NOMO-1 treated with dmso at 0.1 percent for 144 hours (cell line): ENCODE measurements at regions not wholly inside any gene's neighbourhood (a gene's known extent, or its start where the extent isn't known, plus 50 kb on each side); places are given as distances from the start of the nearest gene placed in this dataset.
"Not testable (repeated sequence)": the region's sequence is repeated elsewhere in the genome, so short reads cannot be mapped to it uniquely, and the experiment has no call there.

Experiments used
- DNase-seq: peaks from one replicate; lab custom pipeline; 2025; ENCODE audit not compliant: unreplicated experiment; lab: John Stamatoyannopoulos, UW

GRCh38 chr1:120240181-120240580, 63.9 kb upstream of the SEC22B start:
- DNase-seq, result not testable (repeated sequence)

GRCh38 chr1:120239351-120239750, 63.0 kb upstream of the SEC22B start:
- DNase-seq, result not testable (repeated sequence)

- not testable (repeated sequence) for DNase-seq
Observed at GRCh38 chr1:120238867-120239266, 62.5 kb upstream of the SEC22B start.

DNA sequence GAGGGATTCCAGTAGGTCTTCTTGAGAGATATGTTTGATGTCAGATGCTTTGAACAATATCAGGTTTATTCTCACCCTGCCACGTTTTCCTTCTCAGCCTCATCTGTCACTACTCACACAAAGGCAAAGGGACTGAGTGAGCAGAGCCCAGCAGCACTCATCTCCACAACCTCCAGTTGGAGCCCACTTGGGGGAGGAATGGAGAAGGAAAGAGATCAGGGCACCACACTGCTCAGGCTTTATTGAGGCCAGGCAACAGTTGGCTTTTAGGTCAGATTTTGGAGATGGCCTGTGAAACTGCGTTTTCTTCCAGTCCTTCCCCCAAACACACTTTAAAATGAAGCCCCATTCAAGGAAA, 57.3 kb upstream of the SEC22B start:
- DNase-seq, result not testable (repeated sequence)

DNA sequence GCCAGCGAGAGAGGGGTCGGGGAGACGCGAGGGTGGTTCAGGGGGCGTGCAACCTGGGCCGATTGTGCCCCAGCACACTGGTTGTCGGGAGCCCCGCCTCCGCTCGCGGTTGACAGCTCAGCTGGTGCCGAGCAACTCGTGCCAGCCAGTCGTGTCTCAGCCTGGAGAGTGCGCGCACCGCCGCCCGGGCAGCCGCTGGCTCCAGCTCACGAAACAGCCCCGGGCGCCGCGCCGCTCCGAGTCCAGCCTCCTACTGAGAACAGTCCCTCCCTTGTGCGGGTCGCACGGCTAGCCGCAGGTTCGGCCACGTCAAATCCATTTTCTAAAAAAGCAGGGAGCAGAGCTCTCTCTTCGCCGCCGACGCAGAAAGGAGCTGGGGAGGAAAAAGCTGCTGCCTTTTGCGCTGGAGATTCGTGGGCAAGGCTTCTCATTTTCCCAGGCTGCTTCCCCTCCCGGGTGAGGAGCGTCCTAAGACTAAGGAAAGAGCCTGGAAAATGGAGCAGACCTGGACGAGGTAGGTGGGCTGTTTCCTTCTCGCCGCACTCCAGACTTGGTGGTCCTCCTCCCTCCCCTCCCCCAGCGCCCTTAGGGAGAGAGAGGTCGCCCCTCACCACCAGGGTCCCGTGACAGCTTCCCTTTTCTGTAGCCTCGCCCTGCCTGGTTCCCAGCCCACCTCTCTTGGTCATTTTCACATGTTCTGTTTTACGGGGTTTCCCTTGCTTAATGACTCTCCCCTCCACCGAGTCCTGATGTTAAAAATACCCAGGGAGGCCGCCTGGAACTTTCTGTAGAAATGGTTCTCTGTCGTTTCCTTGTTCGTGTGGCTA, 56.7 kb upstream of the SEC22B start:
- DNase-seq, result not testable (repeated sequence)

GRCh38 chr1:120229835-120230234, 53.5 kb upstream of the SEC22B start:
- DNase-seq, result not testable (repeated sequence)
